Gastrocnemius medialis (tissue), 4 donors: ENCODE measurements at regions not wholly inside any gene's neighbourhood (a gene's known extent, or its start where the extent isn't known, plus 50 kb on each side); places are given as distances from the start of the nearest gene placed in this dataset.

Experiments
- ATAC-seq, 2 donors: fragments of 150-250 bp; one replicate each; pipeline ENCODE4 v1.9.1; 2016
- DNase-seq, 2 donors: peaks; one replicate each; pipeline ENCODE4 v3.0.0-alpha.2; 2019
- H3K27ac ChIP-seq, 4 donors: fragments of 200-600 bp; sonication (generic); 1 replicate in 1 of 4; 2 replicates in 3 of 4; pipeline ENCODE4 v1.5.1; 2016 to 2018; ENCODE audit warnings: mild to moderate bottlenecking in 2 of 4, moderate library complexity in 1 of 4
- H3K27me3 ChIP-seq, 3 donors: fragments of 200-600 bp; sonication (generic) in 2 of 3; 1 replicate in 1 of 3; 2 replicates in 2 of 3; pipeline versions ENCODE4 v1.5.1 to v1.6.0; 2016 to 2019; ENCODE audit warnings: mild to moderate bottlenecking in 1 of 3, moderate library complexity in 1 of 3
- H3K36me3 ChIP-seq, 2 donors: fragments of 200-600 bp; sonication (generic) in 1 of 2; one replicate each; pipeline ENCODE4 v1.5.1; 2017 to 2018
- H3K4me1 ChIP-seq, 2 donors: fragments of 200-600 bp; sonication (generic) in 1 of 2; one replicate each; pipeline ENCODE4 v1.5.1; 2016 to 2017; ENCODE audit warnings: mild to moderate bottlenecking in 2 of 2
- H3K4me3 ChIP-seq, 4 donors: fragments of 200-600 bp; sonication (generic) in 3 of 4; 1 replicate in 1 of 4; 2 replicates in 3 of 4; pipeline ENCODE4 v1.5.1; 2016 to 2019; ENCODE audit warnings: mild to moderate bottlenecking in 2 of 4
- H3K9me3 ChIP-seq, 3 donors: fragments of 200-600 bp; sonication (generic) in 2 of 3; 1 replicate in 1 of 3; 2 replicates in 2 of 3; pipeline ENCODE4 v1.5.1; 2016 to 2019
- POLR2A ChIP-seq, 2 donors: fragments of 450-650 bp; IDR thresholded peaks; one replicate each; pipeline ENCODE4 v1.6.1; 2017; ENCODE audit warnings: antibody characterized with exemption in 2 of 2, mild to moderate bottlenecking in 2 of 2, moderate library complexity in 2 of 2
- in situ Hi-C, 4 donors: fragments of 200-750 bp; cut with MboI; loops; one replicate each; pipeline versions ENCODE4 v1.15.0 to v1.8.0; 2017; ENCODE audit warnings: low sequenced_read_pairs in 4 of 4
- intact Hi-C: fragments of 100-400 bp; cut with DNase I; formaldehyde crosslinking; loops from one replicate; pipeline ENCODE4 v1.15.1; 2023; ENCODE audit warnings: low total_unique reads
- TF ChIP-seq, protein P1 (sequence below), 5 experiments: fragments of 450-650 bp in 3 of 5; fragments of 200-600 bp in 2 of 5; sonication (generic) in 2 of 5; IDR thresholded peaks in 4 of 5; conservative IDR thresholded peaks in 1 of 5; 1 replicate in 4 of 5; 2 replicates in 1 of 5; pipeline ENCODE4 v1.5.1; 2016 to 2019; ENCODE audit warnings: antibody characterized with exemption in 5 of 5, mild to moderate bottlenecking in 3 of 5, moderate library complexity in 3 of 5

DNA sequence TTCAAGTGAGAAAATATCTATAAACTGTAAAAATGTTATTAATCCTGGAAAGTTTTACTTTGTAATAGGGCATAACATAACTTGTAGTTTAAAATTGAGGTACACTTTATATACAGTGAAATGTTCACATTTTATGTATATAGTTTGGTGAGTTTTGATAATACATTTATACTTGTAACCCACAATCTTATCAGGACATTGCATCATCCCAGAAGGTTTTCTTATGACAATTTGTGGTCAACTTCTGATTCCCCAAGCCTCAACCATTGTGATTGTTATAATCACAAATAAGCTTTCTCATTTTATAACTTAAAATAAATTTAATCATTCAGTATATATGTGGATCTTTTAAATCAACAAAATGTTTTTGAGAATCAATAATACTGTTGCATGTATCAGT is 151.1 kb downstream of the TFPI2 start:
- H3K4me1 ChIP-seq, result no peaks in the 10 kb centered on the region
- H3K27me3 ChIP-seq, result no peaks in the 10 kb centered on the region
- DNase-seq (no peak), ATAC-seq (no peak)
- no peak for TF ChIP-seq POLR2A (IDR thresholded peaks at IDR 0.05)
- TF ChIP-seq, protein P1, sequence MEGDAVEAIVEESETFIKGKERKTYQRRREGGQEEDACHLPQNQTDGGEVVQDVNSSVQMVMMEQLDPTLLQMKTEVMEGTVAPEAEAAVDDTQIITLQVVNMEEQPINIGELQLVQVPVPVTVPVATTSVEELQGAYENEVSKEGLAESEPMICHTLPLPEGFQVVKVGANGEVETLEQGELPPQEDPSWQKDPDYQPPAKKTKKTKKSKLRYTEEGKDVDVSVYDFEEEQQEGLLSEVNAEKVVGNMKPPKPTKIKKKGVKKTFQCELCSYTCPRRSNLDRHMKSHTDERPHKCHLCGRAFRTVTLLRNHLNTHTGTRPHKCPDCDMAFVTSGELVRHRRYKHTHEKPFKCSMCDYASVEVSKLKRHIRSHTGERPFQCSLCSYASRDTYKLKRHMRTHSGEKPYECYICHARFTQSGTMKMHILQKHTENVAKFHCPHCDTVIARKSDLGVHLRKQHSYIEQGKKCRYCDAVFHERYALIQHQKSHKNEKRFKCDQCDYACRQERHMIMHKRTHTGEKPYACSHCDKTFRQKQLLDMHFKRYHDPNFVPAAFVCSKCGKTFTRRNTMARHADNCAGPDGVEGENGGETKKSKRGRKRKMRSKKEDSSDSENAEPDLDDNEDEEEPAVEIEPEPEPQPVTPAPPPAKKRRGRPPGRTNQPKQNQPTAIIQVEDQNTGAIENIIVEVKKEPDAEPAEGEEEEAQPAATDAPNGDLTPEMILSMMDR (IDR thresholded peaks at IDR 0.05 in 4 of 5, conservative IDR thresholded peaks at IDR 0.05 in 1 of 5), result no peak
- in situ Hi-C loops (no loop called here), intact Hi-C loops (no loop called here)
- no peak overlapping the region for H3K4me3 ChIP-seq
- H3K27ac ChIP-seq, result no peak overlapping the region
- no peaks in the 10 kb centered on the region for H3K9me3 ChIP-seq
- H3K36me3 ChIP-seq, result no peaks in the 10 kb centered on the region

DNA sequence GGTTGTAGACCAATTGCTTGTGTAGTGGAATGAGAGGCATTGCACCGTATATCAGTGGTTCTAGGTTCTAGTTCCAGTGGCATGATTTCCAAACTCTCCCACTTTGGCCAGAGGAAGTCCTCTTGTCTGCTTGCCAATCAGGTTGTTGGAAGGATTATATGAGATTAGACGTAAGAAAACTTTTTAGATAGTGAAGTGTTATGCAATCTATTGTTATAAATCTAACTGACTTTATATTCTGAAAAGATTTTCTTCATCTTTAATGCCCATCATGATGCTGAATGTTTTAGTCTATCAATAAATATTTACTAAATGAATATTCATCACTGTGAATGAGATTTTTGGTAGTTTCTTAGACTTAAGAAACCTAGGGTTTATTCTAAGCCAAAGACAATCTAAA is 152.6 kb downstream of the TFPI2 start:
- H3K36me3 ChIP-seq, result no peaks in the 10 kb centered on the region
- TF ChIP-seq POLR2A (IDR thresholded peaks at IDR 0.05), result no peak
- TF ChIP-seq, protein P1 (IDR thresholded peaks at IDR 0.05 in 4 of 5, conservative IDR thresholded peaks at IDR 0.05 in 1 of 5), result no peak
- ATAC-seq (no peak), DNase-seq (no peak)
- in situ Hi-C loops (no loop called here), intact Hi-C loops (no loop called here)
- H3K27ac ChIP-seq, result no peak overlapping the region
- no peaks in the 10 kb centered on the region for H3K4me1 ChIP-seq
- H3K9me3 ChIP-seq, result no peaks in the 10 kb centered on the region
- H3K27me3 ChIP-seq, result no peaks in the 10 kb centered on the region
- H3K4me3 ChIP-seq, result no peak overlapping the region

GRCh38 chr7:93736668-93737369 is 153.7 kb downstream of the TFPI2 start:
- intact Hi-C loops (no loop called here), in situ Hi-C loops (no loop called here)
- no peak for DNase-seq

GRCh38 chr7:93728292-93728691 is 153.8 kb upstream of the CALCR start:
- no peak overlapping the region for H3K27ac ChIP-seq
- H3K27me3 ChIP-seq, result no peaks in the 10 kb centered on the region
- in situ Hi-C loops, result no loop called here
- H3K9me3 ChIP-seq, result no peaks in the 10 kb centered on the region
- no peak overlapping the region for H3K4me3 ChIP-seq
- DNase-seq (no peak), ATAC-seq (no peak)
- TF ChIP-seq, protein P1 (IDR thresholded peaks at IDR 0.05 in 4 of 5, conservative IDR thresholded peaks at IDR 0.05 in 1 of 5), result no peak
- TF ChIP-seq POLR2A (IDR thresholded peaks at IDR 0.05), result no peak
- no peaks in the 10 kb centered on the region for H3K36me3 ChIP-seq
- intact Hi-C loops, result no loop called here
- H3K4me1 ChIP-seq, result no peaks in the 10 kb centered on the region

More at GRCh38 chr7:93736668-93737369, 153.7 kb downstream of the TFPI2 start:
- H3K27me3 ChIP-seq, result no peaks in the 10 kb centered on the region
- no peak for ATAC-seq
- no peak overlapping the region for H3K4me3 ChIP-seq
- H3K4me1 ChIP-seq, result no peaks in the 10 kb centered on the region
- H3K9me3 ChIP-seq, result no peaks in the 10 kb centered on the region
- TF ChIP-seq, protein P1 (IDR thresholded peaks at IDR 0.05 in 4 of 5, conservative IDR thresholded peaks at IDR 0.05 in 1 of 5), result no peak
- TF ChIP-seq POLR2A (IDR thresholded peaks at IDR 0.05), result no peak
- no peak overlapping the region for H3K27ac ChIP-seq
- no peaks in the 10 kb centered on the region for H3K36me3 ChIP-seq

- H3K27me3 ChIP-seq, result no peaks in the 10 kb centered on the region
- TF ChIP-seq, protein P1 (IDR thresholded peaks at IDR 0.05 in 4 of 5, conservative IDR thresholded peaks at IDR 0.05 in 1 of 5), result no peak
- no peak for TF ChIP-seq POLR2A (IDR thresholded peaks at IDR 0.05)
- no peak overlapping the region for H3K4me3 ChIP-seq
- H3K9me3 ChIP-seq, result no peaks in the 10 kb centered on the region
- no peak for ATAC-seq
- no peaks in the 10 kb centered on the region for H3K36me3 ChIP-seq
- H3K4me1 ChIP-seq, result no peaks in the 10 kb centered on the region
- no peak overlapping the region for H3K27ac ChIP-seq
- no peak for DNase-seq
- intact Hi-C loops, result no loop called here
- in situ Hi-C loops, result no loop called here
Measured at GRCh38 chr7:93725954-93726353, 151.4 kb upstream of the CALCR start.
